ENCODE measurements at regions not wholly inside any gene's neighbourhood (a gene's known extent, or its start where the extent isn't known, plus 50 kb on each side); places are given as distances from the start of the nearest gene placed in this dataset.
"Not testable (repeated sequence)": the region's sequence is repeated elsewhere in the genome, so short reads cannot be mapped to it uniquely, and the experiment has no call there.

GRCh38 chr1:191432817-191433216 lies 725.4 kb upstream of the RGS18 start:
- no peak overlapping the region for H3K27ac ChIP-seq (ENCODE audit: low read length)
- no peaks in the 10 kb centered on the region for H3K27me3 ChIP-seq (ENCODE audit: control insufficient read depth, insufficient read depth, low read length)
- no peaks in the 10 kb centered on the region for H3K4me1 ChIP-seq (ENCODE audit: control insufficient read depth, insufficient read depth, low read length)
- no CpG with 5 or more reads among the region's 3 CpGs for WGBS (ENCODE audit: insufficient coverage, low lambda C conversion rate)
- DNase-seq: no peak
- H3K36me3 ChIP-seq (ENCODE audit: control insufficient read depth, insufficient read depth, low read length): no peaks in the 10 kb centered on the region
- H3K9me3 ChIP-seq (ENCODE audit: control insufficient read depth, low read depth, low read length): no peaks in the 10 kb centered on the region
- no peak overlapping the region for H3K4me3 ChIP-seq (ENCODE audit: low read length)

DNA sequence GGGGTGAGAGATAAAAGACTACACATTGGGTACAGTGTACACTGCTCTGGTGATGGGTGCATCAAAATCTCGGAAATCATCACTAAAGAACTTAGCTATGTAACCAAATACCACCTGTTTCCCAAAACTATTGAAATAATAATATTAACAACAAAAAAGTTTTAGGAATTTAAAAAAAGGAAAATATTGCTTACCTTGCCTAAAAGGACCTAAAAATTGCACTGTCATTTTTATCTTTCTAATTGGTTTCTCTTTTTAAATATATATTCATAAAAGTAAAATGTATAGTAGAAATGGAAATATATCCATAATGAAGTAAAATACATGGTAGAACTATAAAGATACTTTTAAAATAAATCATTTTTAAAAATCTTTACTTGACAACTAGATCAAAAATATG lies 719.3 kb upstream of the RGS18 start:
- WGBS (ENCODE audit: insufficient coverage, low lambda C conversion rate): no CpG with 5 or more reads among the region's 1 CpG
- Histone ChIP-seq H3K27ac (ENCODE audit: low read length) (no peak overlapping the region), H3K4me3 (ENCODE audit: low read length) (no peak overlapping the region), H3K27me3 (ENCODE audit: control insufficient read depth, insufficient read depth, low read length) (no peaks in the 10 kb centered on the region), H3K4me1 (ENCODE audit: control insufficient read depth, insufficient read depth, low read length) (no peaks in the 10 kb centered on the region), H3K36me3 (ENCODE audit: control insufficient read depth, insufficient read depth, low read length) (no peaks in the 10 kb centered on the region), H3K9me3 (ENCODE audit: control insufficient read depth, low read depth, low read length) (no peaks in the 10 kb centered on the region)
- no peak for DNase-seq

GRCh38 chr1:191448279-191448678 lies 710.0 kb upstream of the RGS18 start:
- H3K9me3 ChIP-seq (ENCODE audit: control insufficient read depth, low read depth, low read length); H3K4me1 ChIP-seq (ENCODE audit: control insufficient read depth, insufficient read depth, low read length); H3K4me3 ChIP-seq (ENCODE audit: low read length); H3K36me3 ChIP-seq (ENCODE audit: control insufficient read depth, insufficient read depth, low read length); H3K27ac ChIP-seq (ENCODE audit: low read length); DNase-seq; H3K27me3 ChIP-seq (ENCODE audit: control insufficient read depth, insufficient read depth, low read length): not testable (repeated sequence)
- no CpG with 5 or more reads among the region's 9 CpGs for WGBS (ENCODE audit: insufficient coverage, low lambda C conversion rate)

GRCh38 chr1:191452586-191452985 lies 705.7 kb upstream of the RGS18 start:
- no peaks in the 10 kb centered on the region for H3K27me3 ChIP-seq (ENCODE audit: control insufficient read depth, insufficient read depth, low read length)
- H3K4me1 ChIP-seq (ENCODE audit: control insufficient read depth, insufficient read depth, low read length): no peaks in the 10 kb centered on the region
- H3K9me3 ChIP-seq (ENCODE audit: control insufficient read depth, low read depth, low read length): no peaks in the 10 kb centered on the region
- no CpG with 5 or more reads among the region's 5 CpGs for WGBS (ENCODE audit: insufficient coverage, low lambda C conversion rate)
- H3K36me3 ChIP-seq (ENCODE audit: control insufficient read depth, insufficient read depth, low read length): no peaks in the 10 kb centered on the region
- H3K27ac ChIP-seq (ENCODE audit: low read length): no peak overlapping the region
- DNase-seq: no peak
- no peak overlapping the region for H3K4me3 ChIP-seq (ENCODE audit: low read length)

DNA sequence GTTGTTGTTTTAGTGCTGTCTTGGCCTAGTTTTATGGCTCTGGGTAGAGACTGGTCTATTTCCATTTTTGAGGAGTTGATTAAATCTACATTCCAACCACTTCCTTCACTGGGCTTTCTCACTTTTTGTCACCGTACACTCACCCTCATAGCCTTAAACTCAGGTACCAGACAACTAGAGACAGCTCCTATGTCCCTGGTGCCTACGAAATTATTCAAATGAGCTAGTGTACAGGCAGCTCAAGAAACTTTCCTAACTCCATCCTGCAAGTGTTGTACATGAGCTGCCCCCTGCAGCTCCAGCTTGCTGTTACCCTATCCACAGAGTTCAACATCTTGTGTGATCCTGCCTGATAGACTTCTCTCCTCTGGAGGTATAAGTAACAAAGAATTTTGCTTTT lies 704.8 kb upstream of the RGS18 start:
- Histone ChIP-seq H3K4me3 (ENCODE audit: low read length) (no peak overlapping the region), H3K27me3 (ENCODE audit: control insufficient read depth, insufficient read depth, low read length) (no peaks in the 10 kb centered on the region), H3K9me3 (ENCODE audit: control insufficient read depth, low read depth, low read length) (no peaks in the 10 kb centered on the region), H3K4me1 (ENCODE audit: control insufficient read depth, insufficient read depth, low read length) (no peaks in the 10 kb centered on the region), H3K36me3 (ENCODE audit: control insufficient read depth, insufficient read depth, low read length) (no peaks in the 10 kb centered on the region), H3K27ac (ENCODE audit: low read length) (no peak overlapping the region)
- WGBS (ENCODE audit: insufficient coverage, low lambda C conversion rate): no CpG with 5 or more reads among the region's 2 CpGs
- DNase-seq: peak in 1 of 2 donors; percentile 2

GRCh38 chr1:191457889-191458288 lies 700.4 kb upstream of the RGS18 start:
- H3K36me3 ChIP-seq (ENCODE audit: control insufficient read depth, insufficient read depth, low read length): no peaks in the 10 kb centered on the region

GRCh38 chr1:191460234-191460633 lies 698.0 kb upstream of the RGS18 start:
- Histone ChIP-seq H3K9me3 (ENCODE audit: control insufficient read depth, low read depth, low read length) (no peaks in the 10 kb centered on the region), H3K27ac (ENCODE audit: low read length) (no peak overlapping the region), H3K4me3 (ENCODE audit: low read length) (no peak overlapping the region), H3K36me3 (ENCODE audit: control insufficient read depth, insufficient read depth, low read length) (no peaks in the 10 kb centered on the region), H3K27me3 (ENCODE audit: control insufficient read depth, insufficient read depth, low read length) (no peaks in the 10 kb centered on the region), H3K4me1 (ENCODE audit: control insufficient read depth, insufficient read depth, low read length) (no peaks in the 10 kb centered on the region)
- DNase-seq: no peak

More at GRCh38 chr1:191457889-191458288, 700.4 kb upstream of the RGS18 start:
- H3K9me3 ChIP-seq (ENCODE audit: control insufficient read depth, low read depth, low read length): no peaks in the 10 kb centered on the region
- H3K27ac ChIP-seq (ENCODE audit: low read length): no peak overlapping the region
- no peak overlapping the region for H3K4me3 ChIP-seq (ENCODE audit: low read length)
- no peak for DNase-seq
- H3K27me3 ChIP-seq (ENCODE audit: control insufficient read depth, insufficient read depth, low read length): no peaks in the 10 kb centered on the region
- 86% methylated on average over 1 of the region's 3 CpGs for WGBS (ENCODE audit: insufficient coverage, low lambda C conversion rate)
- no peaks in the 10 kb centered on the region for H3K4me1 ChIP-seq (ENCODE audit: control insufficient read depth, insufficient read depth, low read length)

DNA sequence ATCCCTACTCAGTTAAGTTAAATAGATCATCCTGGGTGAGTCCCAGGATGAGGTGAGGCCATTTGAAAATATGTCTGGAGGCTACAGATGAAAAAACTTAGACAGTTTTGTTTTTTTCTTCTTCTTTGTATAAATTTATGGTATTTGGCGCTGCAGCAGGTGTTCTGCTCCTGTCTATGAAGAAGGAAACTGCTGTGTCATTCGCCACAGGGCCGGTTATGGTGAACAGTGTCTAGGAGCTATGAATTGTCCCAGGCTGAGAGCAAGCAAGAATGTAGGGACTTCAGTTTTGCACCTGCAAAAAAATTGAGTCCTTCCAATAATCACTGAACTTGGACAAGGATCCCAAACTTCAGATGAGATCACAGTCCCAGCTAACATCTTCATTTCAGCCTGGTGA lies 674.3 kb upstream of the RGS18 start:
- Histone ChIP-seq H3K4me1 (ENCODE audit: control insufficient read depth, insufficient read depth, low read length) (no peaks in the 10 kb centered on the region), H3K36me3 (ENCODE audit: control insufficient read depth, insufficient read depth, low read length) (no peaks in the 10 kb centered on the region), H3K9me3 (ENCODE audit: control insufficient read depth, low read depth, low read length) (peaks cover 3% of the 10 kb centered on the region), H3K27ac (ENCODE audit: low read length) (no peak overlapping the region), H3K27me3 (ENCODE audit: control insufficient read depth, insufficient read depth, low read length) (no peaks in the 10 kb centered on the region), H3K4me3 (ENCODE audit: low read length) (no peak overlapping the region)
- no peak for DNase-seq
- WGBS (ENCODE audit: insufficient coverage, low lambda C conversion rate): no CpG with 5 or more reads among the region's 3 CpGs

DNA sequence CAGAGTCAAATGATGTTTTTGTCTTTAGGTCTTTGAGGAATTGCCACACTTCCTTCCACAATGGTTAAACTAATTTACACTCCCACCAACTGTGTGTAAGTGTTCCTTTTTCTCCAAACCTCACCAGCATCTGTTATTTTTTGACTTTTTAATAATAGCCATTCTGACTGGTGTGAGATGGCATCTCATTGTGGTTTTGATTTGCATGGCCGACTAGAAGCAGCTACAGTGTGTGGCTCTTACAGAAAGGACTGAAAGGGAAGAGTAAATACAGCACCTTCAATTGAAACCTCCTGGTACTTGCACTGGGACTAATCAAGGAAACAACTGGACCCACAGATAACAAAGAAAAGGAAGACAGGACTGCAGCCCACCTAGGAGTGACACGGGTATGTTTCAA lies 668.0 kb upstream of the RGS18 start:
- Histone ChIP-seq H3K36me3 (ENCODE audit: control insufficient read depth, insufficient read depth, low read length) (no peaks in the 10 kb centered on the region), H3K27me3 (ENCODE audit: control insufficient read depth, insufficient read depth, low read length) (no peaks in the 10 kb centered on the region), H3K27ac (ENCODE audit: low read length) (no peak overlapping the region), H3K4me3 (ENCODE audit: low read length) (no peak overlapping the region), H3K4me1 (ENCODE audit: control insufficient read depth, insufficient read depth, low read length) (no peaks in the 10 kb centered on the region), H3K9me3 (ENCODE audit: control insufficient read depth, low read depth, low read length) (peaks cover 2% of the 10 kb centered on the region)
- no peak for DNase-seq
- no CpG with 5 or more reads among the region's 2 CpGs for WGBS (ENCODE audit: insufficient coverage, low lambda C conversion rate)

GRCh38 chr1:191495040-191495439 lies 663.2 kb upstream of the RGS18 start:
- H3K9me3 ChIP-seq (ENCODE audit: control insufficient read depth, low read depth, low read length): no peaks in the 10 kb centered on the region
- no peak overlapping the region for H3K27ac ChIP-seq (ENCODE audit: low read length)
- no peak for DNase-seq
- WGBS (ENCODE audit: insufficient coverage, low lambda C conversion rate): 65% methylated on average over 2 of the region's 2 CpGs
- no peaks in the 10 kb centered on the region for H3K4me1 ChIP-seq (ENCODE audit: control insufficient read depth, insufficient read depth, low read length)
- no peaks in the 10 kb centered on the region for H3K36me3 ChIP-seq (ENCODE audit: control insufficient read depth, insufficient read depth, low read length)
- H3K4me3 ChIP-seq (ENCODE audit: low read length): no peak overlapping the region
- H3K27me3 ChIP-seq (ENCODE audit: control insufficient read depth, insufficient read depth, low read length): no peaks in the 10 kb centered on the region

DNA sequence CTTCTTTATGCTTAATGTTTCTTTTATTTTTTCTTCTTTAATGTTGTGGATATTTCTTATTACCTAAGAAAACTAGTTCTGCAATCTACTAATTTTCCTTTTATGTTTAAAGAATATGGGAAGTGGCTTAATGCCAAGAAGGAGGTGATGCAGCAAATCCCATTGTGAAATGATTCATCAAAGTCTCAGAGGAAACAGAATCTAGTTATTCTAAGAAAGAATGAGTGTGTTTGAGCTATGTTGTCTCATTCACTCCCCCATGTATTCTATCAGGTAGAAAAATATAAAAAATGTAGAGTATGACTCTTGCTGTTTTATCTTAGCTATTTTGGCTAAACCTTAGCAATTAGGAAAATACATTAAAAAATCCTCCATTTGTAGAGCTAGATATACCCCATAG lies 659.9 kb upstream of the RGS18 start:
- no peaks in the 10 kb centered on the region for H3K36me3 ChIP-seq (ENCODE audit: control insufficient read depth, insufficient read depth, low read length)

More for the DNA sequence above, 659.9 kb upstream of the RGS18 start:
- DNase-seq: no peak
- H3K27ac ChIP-seq (ENCODE audit: low read length): no peak overlapping the region
- H3K4me1 ChIP-seq (ENCODE audit: control insufficient read depth, insufficient read depth, low read length): no peaks in the 10 kb centered on the region
- H3K4me3 ChIP-seq (ENCODE audit: low read length): no peak overlapping the region
- H3K9me3 ChIP-seq (ENCODE audit: control insufficient read depth, low read depth, low read length): no peaks in the 10 kb centered on the region
- no peaks in the 10 kb centered on the region for H3K27me3 ChIP-seq (ENCODE audit: control insufficient read depth, insufficient read depth, low read length)

All from large intestine (tissue), 3 donors.